OCI-LY3 (cell line): ENCODE measurements at regions not wholly inside any gene's neighbourhood (a gene's known extent, or its start where the extent isn't known, plus 50 kb on each side); places are given as distances from the start of the nearest gene placed in this dataset.
"Not testable (repeated sequence)": the region's sequence is repeated elsewhere in the genome, so short reads cannot be mapped to it uniquely, and the experiment has no call there.

Experiments
- H2AFZ ChIP-seq: fragments of 200-600, 300-600 bp; shearing (Covaris generic); 2 replicates; pipeline ENCODE4 v1.6.0; 2014; ENCODE audit warnings: antibody characterized with exemption, low read depth, low read length
- H3K27ac ChIP-seq: fragments of 200-600, 300-600 bp; sonication (generic); 2 replicates; pipeline ENCODE4 v1.5.1; 2014; ENCODE audit warnings: mild to moderate bottlenecking, low read length, moderate library complexity, mixed read lengths
- H3K27me3 ChIP-seq: fragments of 200-600, 300-600 bp; sonication (generic); 2 replicates; pipeline ENCODE4 v1.6.1; 2014; ENCODE audit warnings: low read depth, low read length, mixed read lengths
- H3K36me3 ChIP-seq: fragments of 200-600, 300-600 bp; sonication (generic); replicated peaks from 2 replicates; pipeline ENCODE3; 2014; ENCODE audit warnings: low read depth, low read length, mixed read lengths
- H3K4me1 ChIP-seq: fragments of 300-600, 200-600 bp; sonication (generic); 2 replicates; pipeline ENCODE4 v1.6.1; 2014; ENCODE audit warnings: low read length, mixed read lengths
- H3K4me2 ChIP-seq: fragments of 200-600, 300-600 bp; sonication (generic); 2 replicates; pipeline ENCODE4 v1.6.1; 2014; ENCODE audit warnings: low read length, mixed read lengths
- H3K4me3 ChIP-seq: fragments of 300-600, 200-600 bp; sonication (generic); 2 replicates; pipeline ENCODE4 v1.5.1; 2014; ENCODE audit warnings: antibody characterized with exemption, mild to moderate bottlenecking, low read length, moderate library complexity
- H3K79me2 ChIP-seq: fragments of 300-600, 200-600 bp; shearing (Covaris generic); 2 replicates; pipeline ENCODE4 v1.6.1; 2014; ENCODE audit warnings: mild to moderate bottlenecking, low read length, mixed read lengths
- H3K9ac ChIP-seq: fragments of 300-600, 200-600 bp; shearing (Covaris generic); 2 replicates; pipeline ENCODE4 v1.6.0; 2014; ENCODE audit warnings: mild to moderate bottlenecking, low read length, moderate library complexity
- H3K9me3 ChIP-seq: fragments of 200-600, 300-600 bp; shearing (Covaris generic); 2 replicates; pipeline ENCODE4 v1.6.1; 2014; ENCODE audit warnings: low read length, mixed read lengths; ENCODE audit not compliant: insufficient read depth
- H4K20me1 ChIP-seq: fragments of 200-600, 300-600 bp; sonication (generic); 2 replicates; pipeline ENCODE4 v1.6.1; 2016; ENCODE audit warnings: low read length, mixed read lengths; ENCODE audit not compliant: insufficient read depth
- EZH2phosphoT487 ChIP-seq: fragments of 200-600 bp; shearing (Covaris generic); IDR thresholded peaks from 2 replicates; pipeline ENCODE4 v1.6.1; 2018; ENCODE audit warnings: antibody characterized with exemption, mixed run types, low read depth
- TF ChIP-seq, protein P1 (sequence below): fragments of 200-600, 300-600 bp; sonication (generic); IDR thresholded peaks from 2 replicates; pipeline ENCODE4 v1.5.1; 2014; ENCODE audit warnings: antibody characterized with exemption, low read length, low read depth

GRCh38 chr10:27373566-27374160 lies 130.4 kb upstream of the RAB18 start:
- no peak overlapping the region for H3K4me2 ChIP-seq
- H3K27me3 ChIP-seq: 0 out of 2 replicates have a peak, but pooled peaks cover 4% of the 10 kb centered on the region
- no peak overlapping the region for H3K27ac ChIP-seq
- no peak overlapping the region for H3K4me3 ChIP-seq
- no peak overlapping the region for H2AFZ ChIP-seq
- no peaks in the 10 kb centered on the region for H3K4me1 ChIP-seq
- no peaks in the 10 kb centered on the region for H3K79me2 ChIP-seq
- no peaks in the 10 kb centered on the region for H4K20me1 ChIP-seq
- no peaks in the 10 kb centered on the region for H3K9me3 ChIP-seq
- H3K9ac ChIP-seq: no peak overlapping the region
- TF ChIP-seq, protein P1, sequence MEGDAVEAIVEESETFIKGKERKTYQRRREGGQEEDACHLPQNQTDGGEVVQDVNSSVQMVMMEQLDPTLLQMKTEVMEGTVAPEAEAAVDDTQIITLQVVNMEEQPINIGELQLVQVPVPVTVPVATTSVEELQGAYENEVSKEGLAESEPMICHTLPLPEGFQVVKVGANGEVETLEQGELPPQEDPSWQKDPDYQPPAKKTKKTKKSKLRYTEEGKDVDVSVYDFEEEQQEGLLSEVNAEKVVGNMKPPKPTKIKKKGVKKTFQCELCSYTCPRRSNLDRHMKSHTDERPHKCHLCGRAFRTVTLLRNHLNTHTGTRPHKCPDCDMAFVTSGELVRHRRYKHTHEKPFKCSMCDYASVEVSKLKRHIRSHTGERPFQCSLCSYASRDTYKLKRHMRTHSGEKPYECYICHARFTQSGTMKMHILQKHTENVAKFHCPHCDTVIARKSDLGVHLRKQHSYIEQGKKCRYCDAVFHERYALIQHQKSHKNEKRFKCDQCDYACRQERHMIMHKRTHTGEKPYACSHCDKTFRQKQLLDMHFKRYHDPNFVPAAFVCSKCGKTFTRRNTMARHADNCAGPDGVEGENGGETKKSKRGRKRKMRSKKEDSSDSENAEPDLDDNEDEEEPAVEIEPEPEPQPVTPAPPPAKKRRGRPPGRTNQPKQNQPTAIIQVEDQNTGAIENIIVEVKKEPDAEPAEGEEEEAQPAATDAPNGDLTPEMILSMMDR: no peak
- no peak for TF ChIP-seq EZH2phosphoT487
- no peaks in the 10 kb centered on the region for H3K36me3 ChIP-seq

- 0 out of 2 replicates have a peak, but pooled peaks cover 4% of the 10 kb centered on the region for H3K27me3 ChIP-seq
- H3K27ac ChIP-seq: no peak overlapping the region
- H3K36me3 ChIP-seq: no peaks in the 10 kb centered on the region
- TF ChIP-seq, protein P1: no peak
- no peak for TF ChIP-seq EZH2phosphoT487
- no peak overlapping the region for H3K4me3 ChIP-seq
- H3K4me2 ChIP-seq: no peak overlapping the region
- no peaks in the 10 kb centered on the region for H3K79me2 ChIP-seq
- H3K4me1 ChIP-seq: peaks cover 10% of the 10 kb centered on the region
- H3K9me3 ChIP-seq: no peaks in the 10 kb centered on the region
- no peaks in the 10 kb centered on the region for H4K20me1 ChIP-seq
- H2AFZ ChIP-seq: no peak overlapping the region
- no peak overlapping the region for H3K9ac ChIP-seq
Measured at GRCh38 chr10:27372095-27372494, 131.5 kb upstream of the ACBD5 start.

GRCh38 chr10:27371375-27371774 lies 130.8 kb upstream of the ACBD5 start:
- H3K9ac ChIP-seq, H3K4me2 ChIP-seq, H3K9me3 ChIP-seq, H4K20me1 ChIP-seq, H3K27ac ChIP-seq, H3K27me3 ChIP-seq, H3K79me2 ChIP-seq, H3K36me3 ChIP-seq, H3K4me3 ChIP-seq, H2AFZ ChIP-seq: not testable (repeated sequence)
- H3K4me1 ChIP-seq: peaks cover 18% of the 10 kb centered on the region

DNA sequence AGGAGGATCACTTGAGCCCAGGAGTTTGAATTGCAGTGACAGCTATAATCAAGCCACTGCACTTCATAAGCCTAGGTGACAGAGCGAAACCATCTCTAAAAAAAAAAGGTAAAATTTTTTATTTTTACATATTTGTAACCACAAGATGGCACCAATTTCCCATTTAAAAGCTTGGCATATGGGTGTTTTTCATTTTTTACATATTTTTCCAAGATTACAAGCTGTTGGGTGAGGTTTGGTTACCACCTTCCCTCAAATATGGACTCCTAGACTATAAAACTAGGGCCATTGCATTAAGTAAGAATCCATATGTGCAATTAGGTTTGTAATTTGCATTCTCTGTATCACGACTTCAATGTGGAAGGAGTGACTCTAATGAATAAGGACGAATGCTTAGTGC lies 129.3 kb upstream of the ACBD5 start:
- Histone ChIP-seq H3K27me3 (no peaks in the 10 kb centered on the region), H3K4me2 (no peak overlapping the region), H3K9ac (no peak overlapping the region), H3K36me3 (no peaks in the 10 kb centered on the region), H2AFZ (peak overlapping the region; percentile 34; the same call in 1 of the 2 replicates), H4K20me1 (no peaks in the 10 kb centered on the region), H3K27ac (no peak overlapping the region), H3K4me3 (no peak overlapping the region), H3K4me1 (peaks cover 32% of the 10 kb centered on the region), H3K79me2 (no peaks in the 10 kb centered on the region), H3K9me3 (no peaks in the 10 kb centered on the region)
- TF ChIP-seq, protein P1: peak; percentile 45
- TF ChIP-seq EZH2phosphoT487: no peak
